ENCODE measurements at regions not wholly inside any gene's neighbourhood (a gene's known extent, or its start where the extent isn't known, plus 50 kb on each side); places are given as distances from the start of the nearest gene placed in this dataset.
"Not testable (repeated sequence)": the region's sequence is repeated elsewhere in the genome, so short reads cannot be mapped to it uniquely, and the experiment has no call there.

DNA sequence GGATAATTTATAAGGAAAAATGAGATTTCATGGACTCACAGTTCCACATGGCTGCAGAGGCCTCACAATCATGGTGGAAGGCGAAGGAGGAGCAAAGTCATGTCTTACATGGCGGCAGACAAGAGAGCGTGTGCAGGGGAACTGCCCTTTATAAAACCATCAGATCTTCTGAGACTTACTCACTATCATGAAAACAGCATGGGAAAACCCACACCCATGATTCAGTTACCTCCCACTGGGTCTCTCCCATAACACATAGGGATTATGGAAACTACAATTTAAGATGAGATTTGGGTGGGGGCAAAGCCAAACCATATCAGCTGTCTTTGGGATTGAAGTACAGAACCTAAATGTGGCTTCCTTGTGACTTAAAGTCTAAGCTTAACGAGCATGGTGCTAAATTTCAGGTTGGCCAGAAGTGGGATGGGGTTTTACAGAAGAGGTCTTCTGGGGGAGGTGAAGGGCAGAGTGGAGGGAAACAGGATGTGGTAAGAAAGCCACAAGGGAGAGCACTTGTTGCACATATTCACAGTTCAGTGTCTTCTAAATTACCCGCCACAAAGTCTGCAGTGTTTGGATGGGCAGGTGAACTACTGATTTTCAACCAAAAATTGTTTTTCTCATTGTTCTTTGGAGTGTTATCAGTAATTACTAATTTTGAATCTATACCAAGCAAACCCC lies 49.7 kb upstream of the ARL17B start:
- TF ChIP-seq, protein P1, sequence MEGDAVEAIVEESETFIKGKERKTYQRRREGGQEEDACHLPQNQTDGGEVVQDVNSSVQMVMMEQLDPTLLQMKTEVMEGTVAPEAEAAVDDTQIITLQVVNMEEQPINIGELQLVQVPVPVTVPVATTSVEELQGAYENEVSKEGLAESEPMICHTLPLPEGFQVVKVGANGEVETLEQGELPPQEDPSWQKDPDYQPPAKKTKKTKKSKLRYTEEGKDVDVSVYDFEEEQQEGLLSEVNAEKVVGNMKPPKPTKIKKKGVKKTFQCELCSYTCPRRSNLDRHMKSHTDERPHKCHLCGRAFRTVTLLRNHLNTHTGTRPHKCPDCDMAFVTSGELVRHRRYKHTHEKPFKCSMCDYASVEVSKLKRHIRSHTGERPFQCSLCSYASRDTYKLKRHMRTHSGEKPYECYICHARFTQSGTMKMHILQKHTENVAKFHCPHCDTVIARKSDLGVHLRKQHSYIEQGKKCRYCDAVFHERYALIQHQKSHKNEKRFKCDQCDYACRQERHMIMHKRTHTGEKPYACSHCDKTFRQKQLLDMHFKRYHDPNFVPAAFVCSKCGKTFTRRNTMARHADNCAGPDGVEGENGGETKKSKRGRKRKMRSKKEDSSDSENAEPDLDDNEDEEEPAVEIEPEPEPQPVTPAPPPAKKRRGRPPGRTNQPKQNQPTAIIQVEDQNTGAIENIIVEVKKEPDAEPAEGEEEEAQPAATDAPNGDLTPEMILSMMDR (IDR thresholded peaks at IDR 0.05): not testable (repeated sequence)
- not testable (repeated sequence) for TF ChIP-seq POLR2A (IDR thresholded peaks at IDR 0.05)

Data from gastroesophageal sphincter (tissue), 3 donors.